ENCODE measurements at regions not wholly inside any gene's neighbourhood (a gene's known extent, or its start where the extent isn't known, plus 50 kb on each side); places are given as distances from the start of the nearest gene placed in this dataset.

DNA sequence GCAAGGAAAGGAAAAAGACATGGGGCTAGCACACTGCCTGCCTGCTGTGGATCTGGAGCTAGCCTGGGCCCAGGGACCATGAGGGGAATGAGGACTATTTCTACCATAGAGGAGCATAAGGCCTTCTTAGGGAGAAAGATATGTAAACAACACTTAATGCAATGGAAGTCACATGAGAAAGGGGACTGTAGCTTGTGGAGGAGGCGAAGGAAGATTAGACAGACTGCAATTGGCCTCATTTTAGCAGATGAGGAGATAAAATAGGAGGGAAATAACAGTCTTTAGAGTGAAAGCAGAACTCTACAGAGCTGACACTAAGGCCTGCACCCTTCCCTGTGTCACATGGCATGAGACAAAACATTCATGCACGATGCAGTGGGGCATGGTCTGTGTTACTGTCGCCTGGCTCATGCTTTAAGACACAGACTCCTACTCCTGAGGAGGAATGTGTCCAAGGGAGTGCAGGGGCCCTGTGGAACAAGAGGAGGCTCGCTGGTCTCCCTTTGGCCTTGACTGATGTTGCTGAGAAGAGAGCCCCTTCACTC, 829.3 kb upstream of the IGFBP3 start:
- Mint-ChIP-seq H3K4me1 (ENCODE audit: low read depth, unreplicated experiment) (peaks cover 38% of the 10 kb centered on the region), H3K9me3 (ENCODE audit: low read depth, unreplicated experiment) (no peaks in the 10 kb centered on the region), H3K27ac (ENCODE audit: unreplicated experiment) (no peak overlapping the region), H3K4me3 (ENCODE audit: low read depth, unreplicated experiment) (no peak overlapping the region), H3K36me3 (ENCODE audit: insufficient read depth, unreplicated experiment) (peaks cover 5% of the 10 kb centered on the region), H3K27me3 (ENCODE audit: unreplicated experiment) (no peaks in the 10 kb centered on the region)
- intact Hi-C loops (cut with micrococcal nuclease; ENCODE audit: unreplicated experiment): no loop called here
- TF ChIP-seq, protein P1, sequence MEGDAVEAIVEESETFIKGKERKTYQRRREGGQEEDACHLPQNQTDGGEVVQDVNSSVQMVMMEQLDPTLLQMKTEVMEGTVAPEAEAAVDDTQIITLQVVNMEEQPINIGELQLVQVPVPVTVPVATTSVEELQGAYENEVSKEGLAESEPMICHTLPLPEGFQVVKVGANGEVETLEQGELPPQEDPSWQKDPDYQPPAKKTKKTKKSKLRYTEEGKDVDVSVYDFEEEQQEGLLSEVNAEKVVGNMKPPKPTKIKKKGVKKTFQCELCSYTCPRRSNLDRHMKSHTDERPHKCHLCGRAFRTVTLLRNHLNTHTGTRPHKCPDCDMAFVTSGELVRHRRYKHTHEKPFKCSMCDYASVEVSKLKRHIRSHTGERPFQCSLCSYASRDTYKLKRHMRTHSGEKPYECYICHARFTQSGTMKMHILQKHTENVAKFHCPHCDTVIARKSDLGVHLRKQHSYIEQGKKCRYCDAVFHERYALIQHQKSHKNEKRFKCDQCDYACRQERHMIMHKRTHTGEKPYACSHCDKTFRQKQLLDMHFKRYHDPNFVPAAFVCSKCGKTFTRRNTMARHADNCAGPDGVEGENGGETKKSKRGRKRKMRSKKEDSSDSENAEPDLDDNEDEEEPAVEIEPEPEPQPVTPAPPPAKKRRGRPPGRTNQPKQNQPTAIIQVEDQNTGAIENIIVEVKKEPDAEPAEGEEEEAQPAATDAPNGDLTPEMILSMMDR (IDR thresholded peaks at IDR 0.05; ENCODE audit: unreplicated experiment): no peak
- DNase-seq: no peak
- no TSS peak for BruUV-seq (replicated peaks)
- CTCF ChIA-PET: no interaction called here

GRCh38 chr7:46747869-46748576, 827.0 kb upstream of the IGFBP3 start:
- no TSS peak for BruUV-seq (replicated peaks)

DNA sequence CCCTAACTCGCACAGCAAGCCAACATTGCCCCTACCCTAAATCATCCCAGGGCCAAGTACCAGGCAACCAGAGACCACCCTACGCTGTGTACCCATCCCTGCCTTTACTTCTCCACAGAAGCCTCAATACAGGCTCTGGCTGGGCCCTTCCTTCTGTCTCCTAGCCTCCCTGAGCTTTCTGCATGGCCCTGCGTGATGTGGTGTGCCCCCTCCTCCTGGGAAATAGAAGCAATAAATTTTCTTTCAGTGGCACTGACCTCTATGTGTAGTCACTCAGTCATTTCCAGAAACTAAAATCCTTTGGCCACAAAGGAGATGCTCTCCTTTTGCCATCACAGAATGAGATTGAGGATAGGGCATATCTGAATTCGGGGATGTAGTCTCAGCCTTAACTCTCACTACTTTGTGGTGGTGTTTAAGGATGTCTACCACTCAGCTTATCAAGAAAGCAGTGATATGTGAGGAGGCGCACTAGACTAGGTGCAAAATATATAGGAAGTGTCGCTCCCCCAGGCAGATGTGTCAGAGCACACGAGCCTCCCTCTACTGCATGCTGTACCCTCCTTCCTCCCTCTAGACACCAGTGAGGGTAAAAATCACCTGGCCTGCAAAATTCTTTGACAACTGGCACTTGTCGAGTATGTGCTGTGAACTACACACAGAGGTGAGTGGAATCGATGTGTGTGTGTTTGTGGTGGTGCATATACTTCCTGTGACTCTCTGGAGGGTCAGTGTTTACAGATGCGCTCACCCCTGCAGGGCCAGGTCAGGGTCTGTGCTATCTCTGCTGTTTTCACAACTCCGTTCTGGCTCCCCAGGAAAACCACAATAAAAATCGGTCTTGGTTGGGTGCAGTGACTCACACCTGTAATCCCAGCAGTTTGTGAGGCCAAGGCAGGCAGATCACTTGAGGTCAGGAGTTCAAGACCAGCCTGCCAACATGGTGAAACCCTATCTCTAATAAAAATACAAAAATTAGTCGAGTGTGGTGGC, 825.9 kb upstream of the IGFBP3 start:
- BruUV-seq (replicated peaks): no TSS peak
- intact Hi-C loops (cut with micrococcal nuclease; ENCODE audit: unreplicated experiment): no loop called here
- H3K27ac Mint-ChIP-seq (ENCODE audit: unreplicated experiment): no peak overlapping the region
- TF ChIP-seq, protein P1 (IDR thresholded peaks at IDR 0.05; ENCODE audit: unreplicated experiment): no peak
- peaks cover 4% of the 10 kb centered on the region for H3K36me3 Mint-ChIP-seq (ENCODE audit: insufficient read depth, unreplicated experiment)
- no peaks in the 10 kb centered on the region for H3K27me3 Mint-ChIP-seq (ENCODE audit: unreplicated experiment)
- H3K4me3 Mint-ChIP-seq (ENCODE audit: low read depth, unreplicated experiment): no peak overlapping the region
- H3K9me3 Mint-ChIP-seq (ENCODE audit: low read depth, unreplicated experiment): no peaks in the 10 kb centered on the region
- CTCF ChIA-PET: no interaction called here
- peaks cover 50% of the 10 kb centered on the region for H3K4me1 Mint-ChIP-seq (ENCODE audit: low read depth, unreplicated experiment)
- peak; percentile 29 for DNase-seq

More at GRCh38 chr7:46747869-46748576, 827.0 kb upstream of the IGFBP3 start:
- intact Hi-C loops (cut with micrococcal nuclease; ENCODE audit: unreplicated experiment): no loop called here
- no peak overlapping the region for H3K27ac Mint-ChIP-seq (ENCODE audit: unreplicated experiment)
- peaks cover 44% of the 10 kb centered on the region for H3K4me1 Mint-ChIP-seq (ENCODE audit: low read depth, unreplicated experiment)
- TF ChIP-seq, protein P1 (IDR thresholded peaks at IDR 0.05; ENCODE audit: unreplicated experiment): no peak
- H3K27me3 Mint-ChIP-seq (ENCODE audit: unreplicated experiment): no peaks in the 10 kb centered on the region
- CTCF ChIA-PET: no interaction called here
- H3K9me3 Mint-ChIP-seq (ENCODE audit: low read depth, unreplicated experiment): no peaks in the 10 kb centered on the region
- no peak for DNase-seq
- no peak overlapping the region for H3K4me3 Mint-ChIP-seq (ENCODE audit: low read depth, unreplicated experiment)
- peaks cover 5% of the 10 kb centered on the region for H3K36me3 Mint-ChIP-seq (ENCODE audit: insufficient read depth, unreplicated experiment)

DNA sequence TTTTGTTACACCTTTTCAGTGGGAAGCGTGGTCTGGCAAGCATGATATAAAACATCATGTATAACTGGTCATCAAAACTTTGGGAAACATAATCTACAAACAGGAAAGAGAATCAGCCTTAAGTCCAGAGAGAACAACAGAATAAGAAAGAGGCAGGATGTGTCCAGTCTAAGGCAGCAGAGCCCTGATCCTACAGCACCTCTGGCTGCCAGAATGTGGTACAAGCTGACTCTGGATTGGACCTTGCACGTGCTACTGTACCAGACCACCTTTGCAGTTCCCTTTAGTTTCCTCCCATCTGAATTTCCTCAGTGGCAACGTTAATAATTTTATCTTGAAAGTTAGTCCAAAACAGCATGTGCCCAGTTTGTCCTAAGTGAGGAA, 824.6 kb upstream of the IGFBP3 start:
- Mint-ChIP-seq H3K27ac (ENCODE audit: unreplicated experiment) (peak overlapping the region; percentile 15), H3K9me3 (ENCODE audit: low read depth, unreplicated experiment) (no peaks in the 10 kb centered on the region), H3K4me1 (ENCODE audit: low read depth, unreplicated experiment) (peaks cover 48% of the 10 kb centered on the region), H3K4me3 (ENCODE audit: low read depth, unreplicated experiment) (no peak overlapping the region), H3K36me3 (ENCODE audit: insufficient read depth, unreplicated experiment) (no peaks in the 10 kb centered on the region), H3K27me3 (ENCODE audit: unreplicated experiment) (no peaks in the 10 kb centered on the region)
- peak; percentile 18 for DNase-seq
- CTCF ChIA-PET: no interaction called here
- intact Hi-C loops (cut with micrococcal nuclease; ENCODE audit: unreplicated experiment): no loop called here
- no TSS peak for BruUV-seq (replicated peaks)
- TF ChIP-seq, protein P1 (IDR thresholded peaks at IDR 0.05; ENCODE audit: unreplicated experiment): no peak

All from Calu3 (cell line).